ENCODE measurements at regions not wholly inside any gene's neighbourhood (a gene's known extent, or its start where the extent isn't known, plus 50 kb on each side); places are given as distances from the start of the nearest gene placed in this dataset.

DNA sequence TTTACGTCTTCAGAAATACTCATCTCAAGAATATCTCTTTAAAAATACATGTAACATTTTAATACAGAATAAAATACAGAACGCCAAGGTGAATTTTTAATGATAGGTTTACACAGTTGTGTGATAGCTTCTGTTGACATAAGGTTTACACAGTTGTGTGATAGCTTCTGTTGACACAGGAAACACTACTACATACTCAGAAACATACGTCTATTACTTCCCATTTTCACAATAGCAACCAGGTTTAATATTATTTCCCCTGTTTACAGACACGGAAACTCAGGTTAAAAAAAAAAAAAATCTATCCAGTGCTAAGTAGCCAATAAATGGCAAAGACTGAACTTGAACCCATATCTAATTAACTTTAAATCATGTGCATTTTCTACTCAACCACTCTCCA, 571.2 kb downstream of the LIG4 start:
- ChIA-PET POLR2A (no interaction called here), CTCF (no interaction called here)
- no peaks in the 10 kb centered on the region for H4K20me1 ChIP-seq (replicated peaks; ENCODE audit: control insufficient read depth, extremely low read depth, insufficient read depth, low read length)
- H3K36me3 ChIP-seq (ENCODE audit: control insufficient read depth in 2 of 2, extremely low read depth in 1 of 2, insufficient read depth in 2 of 2, low read length in 2 of 2): no peaks in the 10 kb centered on the region
- H3K4me3 ChIP-seq (replicated peaks in 1 of 3; ENCODE audit: insufficient read depth in 1 of 3, low read depth in 1 of 3, low read length in 3 of 3): no peak overlapping the region
- no peak for DNase-seq (ENCODE audit: low read depth, low spot score)
- dilution Hi-C loops (cut with MboI; ENCODE audit: extremely low pct_ligation_motif_present, low sequenced_read_pairs): no loop called here
- no peaks in the 10 kb centered on the region for H3K9me1 ChIP-seq (replicated peaks; ENCODE audit: control insufficient read depth, extremely low read depth, insufficient read depth, low read length)
- no peak overlapping the region for H3K27ac ChIP-seq (ENCODE audit: insufficient read depth, low read depth, low read length)
- intact Hi-C loops (cut with micrococcal nuclease): no loop called here
- no peak for FAIRE-seq
- no peak for TF ChIP-seq JUN (IDR thresholded peaks at IDR 0.05; ENCODE audit: borderline replicate concordance, insufficient read depth, insufficient read length, low read depth)
- no peak for TF ChIP-seq EZH2 (IDR thresholded peaks at IDR 0.05; ENCODE audit: borderline replicate concordance, low read depth, low read length, severe bottlenecking)
- no peak for TF ChIP-seq POLR2A (IDR thresholded peaks at IDR 0.05; ENCODE audit: low read depth, low read length)
- TF ChIP-seq, protein P1, sequence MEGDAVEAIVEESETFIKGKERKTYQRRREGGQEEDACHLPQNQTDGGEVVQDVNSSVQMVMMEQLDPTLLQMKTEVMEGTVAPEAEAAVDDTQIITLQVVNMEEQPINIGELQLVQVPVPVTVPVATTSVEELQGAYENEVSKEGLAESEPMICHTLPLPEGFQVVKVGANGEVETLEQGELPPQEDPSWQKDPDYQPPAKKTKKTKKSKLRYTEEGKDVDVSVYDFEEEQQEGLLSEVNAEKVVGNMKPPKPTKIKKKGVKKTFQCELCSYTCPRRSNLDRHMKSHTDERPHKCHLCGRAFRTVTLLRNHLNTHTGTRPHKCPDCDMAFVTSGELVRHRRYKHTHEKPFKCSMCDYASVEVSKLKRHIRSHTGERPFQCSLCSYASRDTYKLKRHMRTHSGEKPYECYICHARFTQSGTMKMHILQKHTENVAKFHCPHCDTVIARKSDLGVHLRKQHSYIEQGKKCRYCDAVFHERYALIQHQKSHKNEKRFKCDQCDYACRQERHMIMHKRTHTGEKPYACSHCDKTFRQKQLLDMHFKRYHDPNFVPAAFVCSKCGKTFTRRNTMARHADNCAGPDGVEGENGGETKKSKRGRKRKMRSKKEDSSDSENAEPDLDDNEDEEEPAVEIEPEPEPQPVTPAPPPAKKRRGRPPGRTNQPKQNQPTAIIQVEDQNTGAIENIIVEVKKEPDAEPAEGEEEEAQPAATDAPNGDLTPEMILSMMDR (IDR thresholded peaks at IDR 0.05; ENCODE audit: extremely low read depth in 1 of 2, insufficient read depth in 1 of 2, low read depth in 1 of 2, low read length in 2 of 2): no peak
- H2AFZ ChIP-seq (ENCODE audit: low read depth, low read length): no peak overlapping the region
- no peak overlapping the region for H3K4me2 ChIP-seq (ENCODE audit: insufficient read depth, low read length)
- H3K27me3 ChIP-seq (ENCODE audit: control insufficient read depth in 2 of 2, insufficient read depth in 2 of 2, low read length in 2 of 2): no peaks in the 10 kb centered on the region
- BruUV-seq (replicated peaks): no TSS peak
- H3K9me3 ChIP-seq (replicated peaks; ENCODE audit: control insufficient read depth, insufficient read depth, low read length): no peaks in the 10 kb centered on the region
- H3K4me1 ChIP-seq (ENCODE audit: control insufficient read depth, extremely low read depth, insufficient read depth, low read length): no peaks in the 10 kb centered on the region
- no peak overlapping the region for H3K9ac ChIP-seq (replicated peaks; ENCODE audit: extremely low read depth, insufficient read depth, low read length)
- H3K79me2 ChIP-seq (ENCODE audit: control insufficient read depth, insufficient read depth, low read length): no peaks in the 10 kb centered on the region

DNA sequence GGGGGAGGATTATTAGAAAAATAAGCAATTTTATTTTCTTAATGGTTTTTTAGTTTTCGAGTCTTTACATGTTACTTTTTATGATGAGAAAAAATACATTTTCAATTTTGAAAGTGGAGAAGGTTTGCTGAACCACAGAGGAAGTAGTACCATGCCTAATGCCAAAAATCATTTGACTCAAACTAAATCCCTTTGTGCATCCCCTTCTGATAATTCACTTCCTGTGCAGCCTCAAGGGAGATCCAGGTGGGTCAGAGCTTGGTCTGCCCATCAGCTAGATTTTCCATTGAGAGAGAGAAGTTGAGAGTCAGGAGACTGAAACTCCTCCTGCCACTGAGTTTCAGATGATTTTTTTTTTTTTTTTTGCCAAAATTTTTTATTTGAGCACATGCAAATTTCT, 571.7 kb downstream of the LIG4 start:
- TF ChIP-seq JUN (IDR thresholded peaks at IDR 0.05; ENCODE audit: borderline replicate concordance, insufficient read depth, insufficient read length, low read depth) (no peak), POLR2AphosphoS5 (IDR thresholded peaks at IDR 0.05; ENCODE audit: insufficient read depth, low read depth, low read length) (no peak), POLR2A (IDR thresholded peaks at IDR 0.05; ENCODE audit: low read depth, low read length) (no peak), EZH2 (IDR thresholded peaks at IDR 0.05; ENCODE audit: borderline replicate concordance, low read depth, low read length, severe bottlenecking) (no peak), GATA2 (IDR thresholded peaks at IDR 0.05; ENCODE audit: insufficient read depth, insufficient read length, low read depth, low read length) (no peak), MYC (IDR thresholded peaks at IDR 0.05; ENCODE audit: low read depth, low read length) (no peak), FOS (IDR thresholded peaks at IDR 0.05; ENCODE audit: borderline replicate concordance, insufficient read depth, low read length) (no peak)
- TF ChIP-seq, protein P2, sequence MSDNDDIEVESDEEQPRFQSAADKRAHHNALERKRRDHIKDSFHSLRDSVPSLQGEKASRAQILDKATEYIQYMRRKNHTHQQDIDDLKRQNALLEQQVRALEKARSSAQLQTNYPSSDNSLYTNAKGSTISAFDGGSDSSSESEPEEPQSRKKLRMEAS (IDR thresholded peaks at IDR 0.05; ENCODE audit: insufficient read depth, insufficient read length): no peak
- TF ChIP-seq, protein P1 (IDR thresholded peaks at IDR 0.05; ENCODE audit: extremely low read depth in 1 of 2, insufficient read depth in 1 of 2, low read depth in 1 of 2, low read length in 2 of 2): no peak
- intact Hi-C loops (cut with micrococcal nuclease) (no loop called here), dilution Hi-C loops (cut with MboI; ENCODE audit: extremely low pct_ligation_motif_present, low sequenced_read_pairs) (no loop called here)
- Histone ChIP-seq H3K4me2 (ENCODE audit: insufficient read depth, low read length) (no peak overlapping the region), H3K27ac (ENCODE audit: insufficient read depth, low read depth, low read length) (no peak overlapping the region), H4K20me1 (replicated peaks; ENCODE audit: control insufficient read depth, extremely low read depth, insufficient read depth, low read length) (no peaks in the 10 kb centered on the region), H3K4me3 (replicated peaks in 1 of 3; ENCODE audit: insufficient read depth in 1 of 3, low read depth in 1 of 3, low read length in 3 of 3) (no peak overlapping the region), H3K9me1 (replicated peaks; ENCODE audit: control insufficient read depth, extremely low read depth, insufficient read depth, low read length) (no peaks in the 10 kb centered on the region), H3K9ac (replicated peaks; ENCODE audit: extremely low read depth, insufficient read depth, low read length) (no peak overlapping the region), H3K9me3 (replicated peaks; ENCODE audit: control insufficient read depth, insufficient read depth, low read length) (no peaks in the 10 kb centered on the region), H3K36me3 (ENCODE audit: control insufficient read depth in 2 of 2, extremely low read depth in 1 of 2, insufficient read depth in 2 of 2, low read length in 2 of 2) (no peaks in the 10 kb centered on the region), H2AFZ (ENCODE audit: low read depth, low read length) (no peak overlapping the region), H3K27me3 (ENCODE audit: control insufficient read depth in 2 of 2, insufficient read depth in 2 of 2, low read length in 2 of 2) (no peaks in the 10 kb centered on the region), H3K4me1 (ENCODE audit: control insufficient read depth, extremely low read depth, insufficient read depth, low read length) (no peaks in the 10 kb centered on the region), H3K79me2 (ENCODE audit: control insufficient read depth, insufficient read depth, low read length) (no peaks in the 10 kb centered on the region)
- ChIA-PET POLR2A (no interaction called here), CTCF (no interaction called here)
- FAIRE-seq (no peak), DNase-seq (ENCODE audit: low read depth, low spot score) (no peak)
- no TSS peak for BruUV-seq (replicated peaks)
